ENCODE measurements at regions not wholly inside any gene's neighbourhood (a gene's known extent, or its start where the extent isn't known, plus 50 kb on each side); places are given as distances from the start of the nearest gene placed in this dataset.

- TF ChIP-seq CTCF (IDR thresholded peaks at IDR 0.05 in 4 of 5, conservative IDR thresholded peaks at IDR 0.05 in 1 of 5) (no peak), POLR2A (IDR thresholded peaks at IDR 0.05) (no peak)
Observed at GRCh38 chr10:78342827-78343653, 309.4 kb downstream of the RPS24 start.

Measured in gastrocnemius medialis (tissue), 4 donors.